ENCODE measurements at regions not wholly inside any gene's neighbourhood (a gene's known extent, or its start where the extent isn't known, plus 50 kb on each side); places are given as distances from the start of the nearest gene placed in this dataset.

GRCh38 chr15:89404023-89404422, 69.4 kb upstream of the POLG start:
- no peak for TF ChIP-seq POLR2AphosphoS5 (IDR thresholded peaks at IDR 0.05; ENCODE audit: borderline replicate concordance, low read depth, low read length)
- no peak for TF ChIP-seq EZH2 (IDR thresholded peaks at IDR 0.05)
- TF ChIP-seq FOXP2 (optimal IDR thresholded peaks at IDR 0.05; ENCODE audit: control extremely low read depth, extremely low read length, insufficient read depth): no peak

Data from SK-N-MC (cell line).